HepG2 (cell line): ENCODE measurements at regions not wholly inside any gene's neighbourhood (a gene's known extent, or its start where the extent isn't known, plus 50 kb on each side); places are given as distances from the start of the nearest gene placed in this dataset.

Experiments used
- ATAC-seq: fragments of 200-7000 bp; cut with Tn5 transposase; 3 replicates; pipeline ENCODE4 v1.9.1; 2020; ENCODE audit warnings: mild to moderate bottlenecking, moderate library complexity
- BruUV-seq: library from RNA; stranded (reverse); fragments of 400-500 nt; replicated peaks from 2 replicates; lab custom pipeline; 2021; lab: Mats Ljungman, UMichigan
- CTCF ChIA-PET: fragments of 300-600 bp; formaldehyde crosslinking; extraction: SDS; loops from one replicate; lab custom pipeline; 2021; ENCODE audit warnings: low total read pairs, inconsistent platforms, low intra/inter-chr PET ratio; lab: Yijun Ruan, JAX
- POLR2A ChIA-PET: fragments of 350-600 bp; sonication (Branson Sonifier 250); formaldehyde crosslinking; loops from one replicate; lab custom pipeline; 2020; ENCODE audit warnings: antibody characterized with exemption, inconsistent platforms; lab: Yijun Ruan, JAX
- DNase-seq: peaks from one replicate; pipeline ENCODE4 v3.0.0-alpha.2; 2015; ENCODE audit warnings: low spot score
- FAIRE-seq: peaks from 3 replicates; lab custom pipeline; 2011; peaks lifted over from hg19 to GRCh38; lab: Jason Lieb, UNC
- H2AFZ ChIP-seq: one replicate; pipeline ENCODE4 v1.6.1; 2011; ENCODE audit warnings: low read length, inconsistent platforms
- H3K27ac ChIP-seq: fragments of 300-600 bp; 3 replicates; pipeline ENCODE4 v1.8.0; 2011; ENCODE audit warnings: mixed run types, mild to moderate bottlenecking, mixed read lengths, low read length, inconsistent platforms; ENCODE audit not compliant: insufficient read depth; ENCODE audit errors: extremely low read length
- H3K27me3 ChIP-seq, 2 experiments: fragments of 200-600 bp in 1 of 2; 2 replicates in 1 of 2; 3 replicates in 1 of 2; pipeline versions ENCODE4 v1.6.0 to v1.8.0; 2011; ENCODE audit warnings: low read length in 2 of 2, mild to moderate bottlenecking in 2 of 2, moderate library complexity in 2 of 2, inconsistent platforms in 1 of 2; ENCODE audit not compliant: insufficient read depth in 2 of 2, control insufficient read depth in 1 of 2
- H3K36me3 ChIP-seq, 2 experiments: fragments of 200-600 bp in 1 of 2; replicated peaks in 1 of 2; 2 replicates in 1 of 2; 3 replicates in 1 of 2; pipeline versions ENCODE4 v1.5.1 to v1.8.0; 2011; ENCODE audit warnings: low read length in 2 of 2, inconsistent platforms in 1 of 2; ENCODE audit not compliant: insufficient read depth in 2 of 2, control insufficient read depth in 1 of 2
- H3K4me1 ChIP-seq: 2 replicates; pipeline ENCODE4 v1.5.1; 2012; ENCODE audit warnings: low read length, inconsistent platforms; ENCODE audit not compliant: insufficient read depth
- H3K4me2 ChIP-seq: 2 replicates; pipeline ENCODE4 v1.6.0; 2011; ENCODE audit warnings: low read depth, low read length, inconsistent platforms
- H3K4me3 ChIP-seq, 3 experiments: fragments of 200-600 bp in 1 of 3; sonication (generic), shearing (Covaris generic) in 1 of 3; replicated peaks in 1 of 3; 2 replicates each; pipeline ENCODE4 v1.5.1; 2011 to 2016; ENCODE audit warnings: low read length in 3 of 3, inconsistent platforms in 2 of 3, low read depth in 2 of 3, mild to moderate bottlenecking in 2 of 3, control low read depth in 1 of 3, mixed read lengths in 1 of 3; ENCODE audit not compliant: insufficient read depth in 1 of 3
- H3K79me2 ChIP-seq: one replicate; pipeline ENCODE4 v1.6.1; 2011; ENCODE audit warnings: low read length, inconsistent platforms; ENCODE audit not compliant: insufficient read depth
- H3K9ac ChIP-seq: 2 replicates; pipeline ENCODE4 v1.6.0; 2011; ENCODE audit warnings: mild to moderate bottlenecking, low read depth, low read length, inconsistent platforms; ENCODE audit not compliant: insufficient read depth
- H3K9me3 ChIP-seq: 2 replicates; pipeline ENCODE4 v1.5.1; 2012; ENCODE audit warnings: mild to moderate bottlenecking, low read length
- H4K20me1 ChIP-seq: 2 replicates; pipeline ENCODE4 v1.6.0; 2011; ENCODE audit warnings: inconsistent platforms, mild to moderate bottlenecking, low read length, moderate library complexity; ENCODE audit not compliant: insufficient read depth
- EED ChIP-seq: sonication (generic); formaldehyde crosslinking; IDR thresholded peaks from 2 replicates; pipeline ENCODE4 v1.5.0; 2020; ENCODE audit warnings: mild to moderate bottlenecking, missing genetic modification reagents
- KDM5A ChIP-seq: fragments of 200-600 bp; sonication (generic); IDR thresholded peaks from 2 replicates; pipeline ENCODE4 v1.7.0; 2018; ENCODE audit warnings: antibody characterized with exemption, mild to moderate bottlenecking, low read length, borderline replicate concordance
- LRRFIP1 ChIP-seq: sonication (generic); formaldehyde crosslinking; conservative IDR thresholded peaks from 2 replicates; pipeline ENCODE4 v1.4.0; 2020; ENCODE audit warnings: missing genetic modification reagents
- SMARCE1 ChIP-seq: fragments of 450-650 bp; IDR thresholded peaks from 2 replicates; pipeline ENCODE4 v1.6.1; 2017; ENCODE audit warnings: borderline replicate concordance
- TAF15 ChIP-seq: fragments of 200-400 bp; formaldehyde crosslinking; IDR thresholded peaks from one replicate; pipeline ENCODE4 v1.6.1; 2018; ENCODE audit warnings: mild to moderate bottlenecking, low read depth, low read length; ENCODE audit not compliant: poor library complexity, severe bottlenecking
- ZFP90 ChIP-seq: sonication (generic); formaldehyde crosslinking; IDR thresholded peaks from 2 replicates; pipeline ENCODE4 v1.8.0; 2022; ENCODE audit warnings: missing genetic modification reagents, mild to moderate bottlenecking, inconsistent platforms, borderline replicate concordance
- ZMYM4 ChIP-seq: sonication (generic); formaldehyde crosslinking; IDR thresholded peaks from 2 replicates; pipeline ENCODE4 v1.8.1; 2023; ENCODE audit warnings: mild to moderate bottlenecking, missing genetic modification reagents
- in situ Hi-C: cut with HindIII; loops from 2 replicates; pipeline ENCODE4 v1.10.0; 2017; ENCODE audit warnings: low pct_unique_long_range_greater_than_20kb; ENCODE audit not compliant: extremely low pct_ligation_motif_present
- intact Hi-C: fragments of 100-400 bp; cut with micrococcal nuclease; formaldehyde crosslinking; loops from one replicate; pipeline ENCODE4 v1.10.0; 2022; ENCODE audit not compliant: unreplicated experiment
- TF ChIP-seq, protein P1 (sequence below): sonication (generic); formaldehyde crosslinking; IDR thresholded peaks from 2 replicates; pipeline ENCODE4 v1.5.0; 2020; ENCODE audit warnings: missing genetic modification reagents

DNA sequence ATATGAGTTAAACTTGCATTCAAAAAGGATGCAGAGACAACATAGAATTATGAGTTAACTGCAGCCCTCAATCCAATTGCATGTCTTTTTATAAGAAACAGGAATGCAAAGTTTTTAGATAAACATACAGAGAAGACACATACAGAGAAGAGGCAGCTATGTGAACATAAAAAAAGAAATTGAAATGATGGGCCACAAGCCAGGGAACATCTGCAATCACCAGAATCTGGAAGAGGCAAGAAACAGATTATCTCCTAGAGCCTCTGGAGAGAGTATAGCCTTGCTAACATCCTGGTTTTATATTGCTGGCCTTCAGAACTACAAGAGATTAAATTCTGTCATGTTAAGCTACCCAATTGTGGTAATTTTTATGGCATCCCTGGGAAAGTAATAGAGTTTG, 257.2 kb upstream of the EYS start:
- DNase-seq (no peak), FAIRE-seq (no peak), ATAC-seq (no peak)
- Histone ChIP-seq H3K4me1 (no peaks in the 10 kb centered on the region), H3K4me2 (no peak overlapping the region), H3K36me3 (no peaks in the 10 kb centered on the region), H2AFZ (no peak overlapping the region), H3K4me3 (no peak overlapping the region), H3K9me3 (no peaks in the 10 kb centered on the region), H4K20me1 (no peaks in the 10 kb centered on the region), H3K27me3 (no peaks in the 10 kb centered on the region), H3K9ac (no peak overlapping the region), H3K27ac (no peak overlapping the region), H3K79me2 (no peaks in the 10 kb centered on the region)
- no TSS peak for BruUV-seq
- ChIA-PET POLR2A (no interaction called here), CTCF (no interaction called here)
- in situ Hi-C loops: no loop called here
- intact Hi-C loops: no loop called here
- no peak for TF ChIP-seq SMARCE1
- no peak for TF ChIP-seq ZMYM4 (CRISPR knock-in tag)
- TF ChIP-seq ZFP90 (CRISPR knock-in tag): no peak
- TF ChIP-seq, protein P1, sequence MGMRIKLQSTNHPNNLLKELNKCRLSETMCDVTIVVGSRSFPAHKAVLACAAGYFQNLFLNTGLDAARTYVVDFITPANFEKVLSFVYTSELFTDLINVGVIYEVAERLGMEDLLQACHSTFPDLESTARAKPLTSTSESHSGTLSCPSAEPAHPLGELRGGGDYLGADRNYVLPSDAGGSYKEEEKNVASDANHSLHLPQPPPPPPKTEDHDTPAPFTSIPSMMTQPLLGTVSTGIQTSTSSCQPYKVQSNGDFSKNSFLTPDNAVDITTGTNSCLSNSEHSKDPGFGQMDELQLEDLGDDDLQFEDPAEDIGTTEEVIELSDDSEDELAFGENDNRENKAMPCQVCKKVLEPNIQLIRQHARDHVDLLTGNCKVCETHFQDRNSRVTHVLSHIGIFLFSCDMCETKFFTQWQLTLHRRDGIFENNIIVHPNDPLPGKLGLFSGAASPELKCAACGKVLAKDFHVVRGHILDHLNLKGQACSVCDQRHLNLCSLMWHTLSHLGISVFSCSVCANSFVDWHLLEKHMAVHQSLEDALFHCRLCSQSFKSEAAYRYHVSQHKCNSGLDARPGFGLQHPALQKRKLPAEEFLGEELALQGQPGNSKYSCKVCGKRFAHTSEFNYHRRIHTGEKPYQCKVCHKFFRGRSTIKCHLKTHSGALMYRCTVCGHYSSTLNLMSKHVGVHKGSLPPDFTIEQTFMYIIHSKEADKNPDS (CRISPR knock-in tag): no peak
- no peak for TF ChIP-seq KDM5A
- TF ChIP-seq TAF15: no peak
- TF ChIP-seq LRRFIP1 (CRISPR knock-in tag): no peak
- no peak for TF ChIP-seq EED (CRISPR knock-in tag)
